ENCODE measurements at regions not wholly inside any gene's neighbourhood (a gene's known extent, or its start where the extent isn't known, plus 50 kb on each side); places are given as distances from the start of the nearest gene placed in this dataset.
"Not testable (repeated sequence)": the region's sequence is repeated elsewhere in the genome, so short reads cannot be mapped to it uniquely, and the experiment has no call there.

DNA sequence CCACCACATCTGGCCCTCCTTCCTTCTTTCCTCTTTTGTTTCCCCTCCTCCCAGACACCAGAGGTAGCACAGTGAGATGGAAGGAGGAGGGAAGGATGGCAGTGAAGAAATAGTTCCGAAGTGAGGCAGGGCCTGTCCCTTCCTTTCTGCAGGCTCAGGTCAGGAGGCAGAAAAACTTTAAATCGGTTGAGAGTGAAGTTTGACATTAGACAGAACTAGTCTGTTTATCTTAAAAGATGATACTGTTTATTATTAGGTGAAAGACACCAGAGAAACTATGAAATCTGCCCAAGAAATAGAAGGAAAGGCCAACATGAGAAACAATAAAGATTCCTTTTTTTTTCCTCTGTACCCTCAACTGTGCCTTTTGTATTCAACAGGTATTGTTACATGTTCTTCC lies 670.3 kb downstream of the UTRN start:
- peak; percentile 35 for DNase-seq (ENCODE audit: low spot score)

DNA sequence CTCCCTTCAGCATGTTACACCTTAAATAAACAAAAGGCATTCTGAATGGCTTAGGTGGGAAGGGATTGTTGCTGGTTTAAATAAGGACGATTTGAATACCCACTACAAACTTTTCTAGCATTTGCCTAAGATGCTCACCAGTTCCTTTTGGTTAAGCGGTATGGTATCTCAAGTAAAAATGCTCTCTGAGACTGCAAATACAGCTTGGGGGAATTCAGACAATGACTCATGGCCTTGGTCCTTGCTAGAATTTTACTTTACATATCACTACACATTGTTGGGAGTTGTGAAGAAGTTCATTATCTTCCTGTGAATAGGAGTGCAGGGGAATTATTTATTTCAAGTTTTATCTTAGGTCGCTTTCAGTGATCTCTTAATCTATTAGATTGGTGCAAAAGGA lies 670.7 kb downstream of the UTRN start:
- no peak for DNase-seq (ENCODE audit: low spot score)

DNA sequence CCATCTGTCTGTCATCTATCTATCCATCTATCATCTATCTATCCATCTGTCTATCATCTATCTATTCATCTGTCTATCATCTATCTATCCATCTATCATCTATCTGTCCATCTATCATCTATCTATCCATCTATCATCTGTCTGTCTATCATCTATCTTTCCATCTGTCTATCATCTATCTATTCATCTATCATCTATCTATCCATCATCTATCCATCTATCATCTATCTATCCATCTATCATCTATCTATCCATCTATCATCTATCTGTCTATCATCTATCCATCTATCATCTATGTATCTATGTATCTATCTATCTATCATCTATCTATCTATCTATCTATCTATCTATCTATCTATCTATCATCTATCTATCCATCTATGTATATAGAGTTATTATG lies 671.6 kb downstream of the UTRN start:
- not testable (repeated sequence) for DNase-seq (ENCODE audit: low spot score)

DNA sequence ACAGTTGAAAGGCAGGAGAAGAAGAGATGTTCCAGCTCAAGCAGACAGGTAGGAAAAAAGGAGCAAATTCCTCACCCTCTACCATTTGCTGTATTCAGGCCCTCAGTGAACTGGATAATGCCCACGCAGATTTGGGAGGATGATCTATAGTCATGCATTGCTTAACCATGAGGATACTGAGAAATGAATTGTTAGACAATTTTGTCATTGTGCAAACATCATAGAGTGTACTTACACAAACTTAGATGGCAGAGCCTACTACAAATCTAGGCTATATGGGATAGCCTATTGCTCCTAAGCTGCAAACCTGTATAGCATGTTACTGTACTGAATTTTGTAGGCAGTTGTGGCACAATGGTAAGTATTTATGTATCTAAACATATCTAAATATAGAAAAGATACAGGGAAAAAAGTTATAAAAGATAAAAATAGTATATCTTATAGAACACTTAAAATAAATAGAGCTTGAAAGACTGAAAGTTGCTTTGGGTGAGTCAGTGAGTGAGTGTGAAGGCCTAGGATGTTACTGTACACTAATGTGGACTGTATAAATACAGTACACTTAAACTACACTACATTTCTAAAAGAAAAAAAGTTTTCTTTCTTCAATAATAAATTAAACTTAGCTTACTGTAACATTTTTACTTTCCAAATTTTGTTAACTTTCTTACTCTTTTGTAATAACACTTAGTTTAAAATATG lies 672.3 kb downstream of the UTRN start:
- DNase-seq (ENCODE audit: low spot score) = no peak

DNA sequence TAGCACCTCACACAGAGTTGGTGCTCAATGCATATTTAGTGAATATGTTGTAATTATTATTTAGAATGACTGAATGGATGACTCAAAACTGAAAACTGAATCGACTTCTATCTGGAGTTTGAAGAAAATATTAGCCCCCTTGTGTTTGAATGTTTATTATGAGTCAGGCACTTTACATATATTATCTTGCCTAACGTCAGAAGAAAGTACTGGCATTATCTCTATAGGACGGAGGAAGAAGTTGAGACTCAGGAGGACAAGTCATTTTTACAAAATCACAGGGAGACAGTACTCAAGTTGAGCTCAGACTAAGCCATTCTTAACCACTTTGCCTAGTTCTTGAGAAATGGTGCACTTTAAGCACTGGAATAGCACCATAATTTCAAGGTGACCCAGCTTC lies 684.0 kb downstream of the UTRN start:
- DNase-seq (ENCODE audit: low spot score) = no peak

DNA sequence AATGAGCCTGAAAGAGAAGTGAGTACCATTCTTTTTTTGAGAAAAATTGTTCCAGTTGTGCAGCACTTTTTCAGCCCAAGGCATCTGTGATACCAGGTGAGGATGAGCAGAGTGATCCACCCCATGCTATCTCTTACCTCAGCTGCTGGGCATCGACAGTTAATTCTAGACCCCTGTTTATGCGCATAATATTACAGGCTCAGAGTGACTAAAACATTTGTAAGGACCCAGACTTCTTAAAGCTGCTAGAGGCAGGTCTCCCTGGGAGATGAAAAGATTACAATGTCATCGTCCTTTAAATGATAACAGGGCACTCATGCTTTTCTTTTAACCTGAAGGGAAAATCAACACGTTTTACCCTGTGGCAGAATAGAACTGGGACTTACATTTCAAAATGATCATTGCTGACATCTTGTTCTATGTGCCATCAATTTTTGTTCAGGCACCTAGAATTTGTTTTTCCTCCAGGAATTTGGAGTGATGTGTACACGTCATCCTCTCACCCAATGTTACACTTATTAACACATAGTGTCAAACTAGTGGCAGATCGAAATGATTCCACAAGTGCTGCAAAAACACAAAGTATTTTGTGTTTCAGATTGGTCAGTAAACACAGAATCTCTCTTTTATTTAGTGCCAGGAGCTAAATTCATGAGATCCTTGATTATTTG lies 684.6 kb downstream of the UTRN start:
- DNase-seq (ENCODE audit: low spot score) = no peak

DNA sequence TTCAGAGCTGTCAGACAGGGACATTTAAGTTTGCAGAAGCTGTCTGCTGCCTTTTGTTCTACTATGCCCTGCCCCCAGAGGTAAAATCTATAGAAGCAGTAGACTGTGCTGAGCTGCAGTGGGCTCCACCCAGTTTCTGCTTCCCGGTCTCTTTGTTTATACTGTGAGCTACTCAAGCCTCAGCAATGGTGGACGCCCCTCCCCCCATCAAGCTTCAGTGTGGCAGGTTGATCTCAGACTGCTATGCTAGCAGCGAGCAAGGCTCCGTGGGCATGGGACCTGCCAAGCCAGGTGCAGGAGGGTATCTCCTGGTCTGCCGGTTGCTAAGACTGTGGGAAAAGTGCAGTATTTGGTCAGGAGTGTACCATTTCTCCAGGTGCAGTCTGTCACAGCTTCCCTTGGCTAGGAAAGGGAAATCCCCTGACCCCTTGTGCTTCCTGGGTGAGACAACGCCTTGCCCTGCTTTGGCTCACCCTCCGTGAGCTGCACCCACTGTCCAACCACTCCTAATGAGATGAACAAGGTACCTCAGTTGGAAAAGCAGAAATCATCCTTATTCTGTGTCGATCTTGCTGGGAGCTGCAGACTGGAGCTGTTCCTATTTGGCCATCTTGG lies 692.2 kb downstream of the UTRN start:
- peak; percentile 28 for DNase-seq (ENCODE audit: low spot score)

DNA sequence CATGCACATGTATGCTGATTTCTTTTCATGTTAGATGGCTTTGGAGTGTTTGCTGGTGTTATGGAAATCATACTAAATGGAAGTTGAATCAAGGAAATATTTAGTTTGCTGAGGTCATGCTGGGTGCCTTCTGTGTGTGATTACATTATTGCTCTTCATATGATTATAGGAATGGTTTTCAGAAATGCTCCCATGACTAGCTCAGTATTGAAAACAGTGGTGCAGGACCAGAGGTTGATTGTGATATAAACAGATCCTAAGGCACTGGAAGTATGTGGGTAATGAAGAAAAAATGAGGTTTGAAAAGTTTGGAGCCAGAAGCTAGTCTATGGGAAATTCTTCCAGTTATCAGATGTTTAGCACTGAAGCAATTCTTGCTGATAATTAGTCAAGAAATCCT lies 693.1 kb downstream of the UTRN start:
- DNase-seq (ENCODE audit: low spot score) = no peak

DNA sequence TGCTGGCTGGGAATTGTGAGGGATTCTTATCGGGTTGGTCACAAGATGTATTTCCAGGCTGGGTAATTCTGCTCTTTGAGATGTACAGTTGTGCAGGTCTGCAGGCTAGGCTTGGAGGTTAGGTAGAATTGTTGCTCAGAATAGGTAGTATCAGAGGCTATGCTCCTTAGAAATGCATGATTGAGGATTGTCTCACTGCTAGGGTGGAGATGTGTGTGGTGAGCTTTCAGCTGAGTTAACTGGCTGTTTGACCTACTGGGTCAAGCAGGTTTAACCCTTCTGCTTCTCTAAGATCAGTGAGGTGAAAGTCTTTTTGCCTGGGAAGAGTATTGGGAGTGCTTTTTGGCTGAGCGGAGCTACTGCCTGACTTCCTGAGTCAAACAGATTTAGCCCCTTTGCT lies 701.1 kb downstream of the UTRN start:
- DNase-seq (ENCODE audit: low spot score) = no peak

DNA sequence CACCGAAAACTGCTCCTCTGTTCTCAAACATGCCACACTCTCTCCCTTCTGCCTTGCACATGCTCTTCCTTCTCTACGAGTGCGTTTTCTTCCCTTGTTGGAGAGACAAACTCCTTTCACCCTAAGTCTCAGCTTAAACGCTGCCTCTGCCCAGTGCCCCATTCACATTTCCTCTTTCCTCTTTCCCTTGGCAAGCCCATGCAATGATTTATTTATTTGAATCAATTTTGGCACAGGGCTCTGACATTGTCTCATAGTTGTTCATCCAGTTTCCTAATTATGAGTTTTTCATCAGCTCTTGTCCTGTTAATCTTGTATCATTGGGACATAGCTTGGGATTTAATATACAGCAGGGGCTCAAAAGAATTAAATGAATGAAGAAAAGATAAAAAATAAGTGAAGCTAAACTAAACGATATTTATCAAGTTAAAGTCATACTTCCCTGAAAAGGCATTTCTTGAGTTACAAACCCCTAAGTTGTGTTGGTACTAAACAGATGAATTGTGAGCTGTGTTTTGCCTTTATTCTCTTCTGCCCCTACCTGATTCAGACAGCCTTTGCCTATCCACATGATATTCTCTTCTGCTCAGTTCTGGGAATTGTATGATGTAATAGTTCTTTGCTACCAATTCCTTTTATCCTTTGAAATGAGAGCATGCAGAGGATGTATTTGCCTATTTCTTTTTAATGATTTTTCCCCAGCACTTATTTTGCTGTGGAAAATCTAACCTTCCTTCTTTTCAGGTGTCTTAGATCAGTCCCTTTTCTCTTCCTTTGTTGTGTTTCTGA lies 704.4 kb downstream of the UTRN start:
- no peak for DNase-seq (ENCODE audit: low spot score)

DNA sequence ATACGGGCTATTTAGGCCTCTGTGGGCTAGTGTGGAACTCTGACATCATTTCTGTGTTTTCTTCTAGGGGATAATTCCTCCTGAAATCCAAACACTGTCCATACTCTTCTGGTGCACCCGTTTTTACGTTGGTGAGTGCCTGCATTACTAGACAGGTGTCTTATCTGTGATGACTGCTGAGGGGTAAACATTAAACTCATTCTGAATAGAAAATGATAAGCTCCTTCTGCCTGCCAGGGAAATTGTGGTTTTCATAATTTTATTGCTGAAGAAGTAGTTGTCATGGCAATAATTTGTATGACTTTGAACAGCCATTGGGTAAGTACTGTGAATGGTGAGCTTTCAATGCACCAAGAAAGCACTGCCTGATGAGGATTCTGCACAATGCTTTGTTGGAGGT lies 705.6 kb downstream of the UTRN start:
- no peak for DNase-seq (ENCODE audit: low spot score)

DNA sequence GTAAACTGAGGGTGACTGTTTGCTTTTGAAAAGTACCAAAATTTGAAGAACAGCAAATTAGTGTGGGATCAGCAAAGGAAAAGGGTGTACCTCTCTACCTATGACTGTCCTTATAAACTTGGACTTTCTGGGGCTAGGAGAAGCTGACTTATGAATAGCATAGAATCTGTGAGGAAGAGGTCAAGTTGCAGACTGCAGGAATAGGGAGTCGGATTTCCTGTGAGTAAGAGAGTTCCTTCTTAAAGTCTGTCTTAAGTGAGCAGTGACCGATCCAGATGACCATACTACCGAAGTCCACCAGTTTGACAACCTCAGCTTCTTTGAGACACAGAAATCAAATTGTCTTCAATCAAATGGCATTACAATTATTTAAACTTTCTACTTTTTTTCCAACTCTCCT lies 708.7 kb downstream of the UTRN start:
- DNase-seq (ENCODE audit: low spot score) = no peak

DNA sequence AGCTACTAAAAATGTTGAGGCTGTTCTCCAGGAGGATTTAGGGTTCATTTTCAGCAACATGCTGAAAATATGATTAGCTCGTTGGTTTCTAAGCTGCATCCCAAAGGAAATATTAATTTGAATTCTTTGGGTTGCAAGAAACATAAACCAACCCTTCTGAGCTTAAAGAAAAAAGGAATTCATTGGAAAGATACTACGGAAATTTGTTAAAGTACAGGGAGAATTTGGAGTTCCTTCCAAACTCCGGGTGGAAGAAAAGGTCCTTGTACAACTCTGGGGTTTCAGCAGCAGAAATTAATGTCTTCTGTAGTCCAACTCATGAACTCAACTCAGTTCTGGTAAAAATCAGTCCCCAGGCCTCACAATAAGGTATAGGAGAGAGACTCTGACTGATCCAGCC lies 712.9 kb downstream of the UTRN start:
- DNase-seq (ENCODE audit: low spot score) = no peak

DNA sequence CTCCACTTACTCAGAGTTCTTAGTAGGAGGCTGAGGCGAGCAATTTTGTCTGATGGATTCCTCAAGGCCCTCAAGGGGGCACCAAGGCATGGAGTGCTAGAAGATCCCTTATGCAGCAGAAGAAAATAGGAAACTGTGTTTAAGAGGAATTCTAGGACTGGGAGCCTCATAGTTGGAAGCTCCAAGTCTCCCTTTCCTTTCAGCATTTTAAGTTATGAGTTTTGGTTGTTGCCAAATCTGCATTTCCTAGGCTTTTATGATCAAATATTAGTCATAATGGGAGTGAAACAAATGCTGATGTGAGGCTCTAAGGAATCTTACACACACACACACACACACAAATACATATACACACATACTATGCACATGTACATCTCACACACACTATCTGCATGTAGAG lies 714.0 kb downstream of the UTRN start:
- peak; percentile 32 for DNase-seq (ENCODE audit: low spot score)

DNA sequence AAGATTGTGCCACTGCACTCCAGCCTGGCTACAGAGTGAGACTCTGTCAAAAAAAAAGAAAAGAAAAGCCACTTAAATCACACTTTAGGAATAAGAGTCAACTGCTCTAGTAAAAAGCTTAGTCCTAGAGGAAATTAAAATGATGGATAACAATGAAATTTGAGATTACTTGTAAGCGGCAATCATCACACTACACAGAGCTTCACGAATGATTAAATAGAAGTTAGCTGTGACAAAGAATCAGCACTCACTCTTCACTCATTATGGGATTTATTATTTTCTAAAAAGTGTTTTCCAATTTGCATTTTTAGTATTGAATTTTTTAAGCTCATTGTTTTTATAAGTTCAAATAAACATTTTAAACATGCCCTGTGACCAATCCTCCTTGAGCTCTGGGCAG lies 718.0 kb downstream of the UTRN start:
- no peak for DNase-seq (ENCODE audit: low spot score)

DNA sequence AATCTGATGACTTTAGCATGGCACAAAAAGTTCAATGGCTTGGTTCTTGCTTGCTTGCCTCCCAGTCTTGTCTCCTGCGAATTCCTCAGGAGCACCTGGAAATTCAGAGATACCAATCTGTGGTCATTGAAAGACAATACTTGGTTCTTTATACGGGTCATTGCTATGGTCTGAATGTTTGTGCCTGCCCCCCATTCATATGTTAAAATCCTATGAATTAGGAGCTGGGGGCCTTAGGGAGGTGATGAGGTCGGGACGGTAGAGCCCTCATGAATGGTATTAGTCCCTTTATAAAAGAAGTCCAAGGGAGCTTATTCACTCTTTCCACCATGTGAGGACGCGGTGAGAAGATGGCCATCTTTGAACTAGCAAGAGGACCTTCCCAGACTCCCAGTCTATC lies 721.8 kb downstream of the UTRN start:
- DNase-seq (ENCODE audit: low spot score) = no peak

DNA sequence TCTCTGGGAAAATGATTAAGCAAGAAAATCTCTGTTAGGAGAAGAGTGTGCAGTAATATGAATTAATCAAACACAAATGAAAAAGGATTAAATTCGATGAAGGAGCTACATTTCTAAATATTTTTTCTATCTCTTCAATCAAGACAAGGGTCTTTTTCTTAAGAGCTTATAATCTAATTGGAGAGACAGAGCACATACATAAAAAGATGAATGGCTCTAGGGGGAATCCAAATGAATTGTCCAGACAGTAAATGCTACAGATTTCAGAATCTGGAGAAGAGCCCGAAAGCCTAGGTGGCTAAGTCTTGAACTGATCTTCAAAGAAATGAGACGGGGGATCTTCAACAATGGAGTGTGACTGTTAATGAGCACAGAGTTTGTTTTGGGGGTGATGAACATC lies 723.6 kb downstream of the UTRN start:
- no peak for DNase-seq (ENCODE audit: low spot score)

DNA sequence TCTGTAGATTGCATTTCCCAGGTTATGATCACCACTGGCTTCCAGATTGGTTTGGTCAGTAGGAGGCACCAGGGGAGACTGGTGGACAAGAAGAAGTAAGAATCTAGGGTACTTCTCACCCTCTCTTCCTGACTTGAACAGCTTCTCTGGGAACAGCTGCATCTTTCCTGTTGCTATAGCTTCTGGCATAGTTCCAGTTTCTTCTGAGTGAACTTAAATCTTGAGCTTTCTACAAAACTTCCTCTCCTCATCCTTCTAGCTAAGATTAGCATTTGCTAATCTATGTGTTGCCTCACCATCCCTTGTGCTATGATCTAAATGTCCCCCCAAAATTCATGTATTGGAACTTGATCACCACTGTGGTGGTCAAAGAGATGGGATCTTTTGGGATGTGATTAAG lies 724.6 kb downstream of the UTRN start:
- DNase-seq (ENCODE audit: low spot score) = peak; percentile 50

DNA sequence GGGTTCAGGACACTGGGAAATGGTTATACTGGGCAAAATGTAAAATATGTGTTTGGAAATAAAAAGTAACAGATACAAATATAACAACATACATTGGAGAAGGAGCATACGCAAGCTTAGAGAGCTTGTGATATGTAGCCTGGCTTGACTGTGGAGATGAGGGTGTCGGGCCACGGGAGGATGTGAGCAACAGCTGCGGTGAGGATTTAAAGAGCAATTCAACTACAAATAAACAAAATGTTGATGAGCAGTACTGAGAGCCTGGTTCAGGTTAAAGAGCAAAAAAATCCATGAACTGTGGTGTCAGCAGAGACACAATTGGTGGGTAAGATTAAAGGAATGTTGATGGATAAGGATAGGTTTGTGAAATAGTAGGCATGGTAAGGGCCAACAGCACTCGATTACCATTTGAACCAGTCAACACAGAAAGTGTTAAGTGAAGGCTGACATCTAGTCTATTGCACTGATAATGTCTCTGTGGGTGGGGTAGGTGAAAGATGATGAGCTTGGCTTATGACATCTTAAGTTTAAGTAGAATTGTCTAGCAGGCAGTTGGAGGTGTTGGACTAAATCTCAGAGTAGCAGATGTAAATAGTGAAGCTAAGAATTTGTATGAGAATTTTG lies 723.2 kb downstream of the EPM2A start:
- DNase-seq (ENCODE audit: low spot score) = no peak

DNA sequence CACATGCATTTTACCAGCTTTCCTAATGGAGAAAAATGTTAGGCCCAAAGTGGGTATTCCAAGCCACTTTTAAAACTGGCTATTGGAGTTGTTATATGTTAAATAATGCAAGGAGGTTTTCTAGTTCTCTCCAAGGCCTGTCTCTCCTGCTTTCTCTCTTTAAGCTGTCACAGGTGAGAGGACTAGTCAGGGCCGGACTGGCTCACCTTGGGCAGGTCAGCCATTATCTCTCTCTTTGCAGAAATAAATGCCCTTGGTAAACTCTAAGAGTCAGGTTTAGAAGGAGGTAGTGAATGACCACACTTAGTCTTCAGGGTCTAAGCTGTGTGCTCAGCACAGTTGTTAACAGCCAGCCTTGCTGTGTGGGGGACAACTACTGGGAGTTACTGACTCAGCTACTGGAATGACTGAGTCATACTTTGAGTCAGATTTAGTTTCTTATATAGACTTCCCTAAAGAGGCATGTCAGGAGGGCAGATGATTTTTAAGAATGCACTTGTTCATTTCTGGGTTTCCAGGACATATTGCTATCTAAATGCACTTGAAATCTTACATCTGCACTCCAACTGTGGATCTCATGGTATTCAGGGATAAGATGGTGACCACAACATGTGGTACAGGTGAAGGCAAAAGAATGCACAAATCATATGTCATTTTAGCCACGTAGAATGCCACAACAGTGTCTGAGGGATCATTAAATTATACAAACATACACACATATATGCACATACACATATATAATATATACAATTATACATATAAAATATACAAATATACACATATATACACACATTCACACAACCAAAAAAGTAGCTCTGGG lies 719.4 kb downstream of the EPM2A start:
- DNase-seq (ENCODE audit: low spot score) = peak; percentile 82

DNA sequence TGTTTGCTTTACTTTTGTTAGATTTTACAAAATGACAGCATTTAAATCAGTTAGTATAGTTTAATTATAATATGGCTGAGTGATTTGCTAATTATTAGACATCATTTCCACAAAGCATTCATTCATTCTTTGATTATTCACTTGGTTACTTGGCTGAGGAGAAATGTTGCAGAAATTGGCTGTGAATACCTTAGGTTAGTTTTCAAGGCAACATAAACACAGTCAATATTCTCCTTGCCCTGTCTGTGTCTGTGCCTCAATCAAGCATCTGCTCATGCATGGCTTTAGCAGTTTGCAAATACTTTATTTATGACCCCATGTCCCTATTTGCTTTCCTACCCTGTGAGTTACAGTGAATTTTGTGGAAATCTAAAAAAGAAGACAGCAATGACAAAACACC lies 718.3 kb downstream of the EPM2A start:
- DNase-seq (ENCODE audit: low spot score) = no peak
